Mesodermal cell (in vitro differentiated cells): ENCODE measurements at regions not wholly inside any gene's neighbourhood (a gene's known extent, or its start where the extent isn't known, plus 50 kb on each side); places are given as distances from the start of the nearest gene placed in this dataset.
"Not testable (repeated sequence)": the region's sequence is repeated elsewhere in the genome, so short reads cannot be mapped to it uniquely, and the experiment has no call there.

Source experiments
- H3K27ac ChIP-seq: 2 replicates; pipeline ENCODE4 v1.7.0; 2013; ENCODE audit warnings: mild to moderate bottlenecking, low read depth, low read length, moderate library complexity; ENCODE audit not compliant: severe bottlenecking
- H3K36me3 ChIP-seq: 2 replicates; pipeline ENCODE4 v1.7.1; 2013; ENCODE audit warnings: mild to moderate bottlenecking, low read length, moderate library complexity; ENCODE audit not compliant: control insufficient read depth, insufficient read depth
- H3K4me1 ChIP-seq: one replicate; pipeline ENCODE4 v1.7.1; 2013; ENCODE audit warnings: mild to moderate bottlenecking, low read length; ENCODE audit not compliant: insufficient read depth, control insufficient read depth, poor library complexity, severe bottlenecking
- H3K4me3 ChIP-seq: 2 replicates; pipeline ENCODE4 v1.7.0; 2013; ENCODE audit warnings: low read length, control low read depth, mild to moderate bottlenecking; ENCODE audit not compliant: insufficient read depth, poor library complexity, severe bottlenecking; ENCODE audit errors: extremely low read depth
- H3K9me3 ChIP-seq: 2 replicates; pipeline ENCODE4 v1.7.1; 2013; ENCODE audit warnings: mild to moderate bottlenecking, low read length, moderate library complexity; ENCODE audit not compliant: control insufficient read depth
- WGBS, 2 experiments: methylation state at CpG; one replicate each; pipeline ENCODE4 v1.1.5; 2013; ENCODE audit warnings: missing lambda C conversion rate in 2 of 2; ENCODE audit not compliant: insufficient coverage in 2 of 2; 5-methylcytosine and 5-hydroxymethylcytosine counted together

GRCh38 chr17:13099089-13099735 is 81.4 kb upstream of the ELAC2 start:
- Histone ChIP-seq H3K36me3 (no peaks in the 10 kb centered on the region), H3K27ac (no peak overlapping the region), H3K9me3 (peaks cover 5% of the 10 kb centered on the region), H3K4me1 (peaks cover 7% of the 10 kb centered on the region), H3K4me3 (no peak overlapping the region)
- 83 to 84% methylated on average over 6 to 10 of the region's 10 CpGs for WGBS, 2 experiments

DNA sequence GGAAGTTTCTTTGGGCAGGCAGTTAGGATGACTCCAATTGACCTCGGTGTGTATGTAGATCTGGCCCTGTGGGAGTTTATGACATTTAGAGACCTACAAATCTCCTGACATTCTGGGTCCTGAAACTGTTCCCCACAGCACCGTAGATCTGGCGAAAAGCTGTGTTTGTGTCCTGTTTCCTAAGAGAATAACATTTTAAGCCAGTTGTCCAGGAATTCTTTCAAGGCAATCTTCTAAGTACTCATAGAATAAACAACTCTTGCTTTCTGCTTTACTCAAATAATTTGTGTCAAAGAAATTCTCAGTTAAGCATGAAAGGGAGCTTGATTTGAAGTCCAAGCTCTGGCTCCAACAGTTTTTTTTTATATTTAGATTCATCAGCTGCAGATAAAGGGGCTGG is 78.5 kb upstream of the ELAC2 start:
- WGBS, 2 experiments, result 87 to 90% methylated on average over 3 of the region's 3 CpGs
- Histone ChIP-seq H3K4me1 (peaks cover 7% of the 10 kb centered on the region), H3K4me3 (no peak overlapping the region), H3K27ac (no peak overlapping the region), H3K9me3 (no peaks in the 10 kb centered on the region), H3K36me3 (no peaks in the 10 kb centered on the region)

GRCh38 chr17:13092010-13092409 is 74.2 kb upstream of the ELAC2 start:
- not testable (repeated sequence) for H3K4me1 ChIP-seq, H3K9me3 ChIP-seq, H3K27ac ChIP-seq, H3K36me3 ChIP-seq, H3K4me3 ChIP-seq
- 95 to 100% methylated on average over 2 to 3 of the region's 5 CpGs for WGBS, 2 experiments

DNA sequence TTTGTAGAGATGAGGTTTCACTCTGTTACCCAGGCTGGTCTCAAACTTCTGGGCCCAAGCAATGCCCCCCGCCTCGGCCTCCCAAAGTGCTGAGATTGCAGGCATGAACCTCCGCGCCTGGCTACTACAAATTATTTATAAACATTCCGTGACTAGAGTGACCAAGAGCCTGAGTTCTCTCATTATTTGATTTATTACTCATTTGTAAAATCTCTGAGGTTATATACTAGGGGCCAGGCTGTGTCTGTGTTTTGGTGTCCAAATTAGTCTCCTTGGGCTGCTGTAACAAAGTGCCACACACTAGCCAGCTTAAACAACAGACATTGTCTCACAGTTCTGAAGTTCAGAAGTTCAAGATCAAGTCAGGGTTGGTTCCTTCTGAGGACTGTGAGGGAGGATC is 70.8 kb upstream of the ELAC2 start:
- no peaks in the 10 kb centered on the region for H3K36me3 ChIP-seq
- no peak overlapping the region for H3K27ac ChIP-seq
- no peaks in the 10 kb centered on the region for H3K4me1 ChIP-seq
- H3K9me3 ChIP-seq, result no peaks in the 10 kb centered on the region
- no peak overlapping the region for H3K4me3 ChIP-seq
- WGBS, 2 experiments, result 100% methylated on average over 2 of the region's 5 CpGs; no CpG with 5 or more reads in 1 of the 2 experiments

GRCh38 chr17:13087802-13088201 is 70.0 kb upstream of the ELAC2 start:
- no peak overlapping the region for H3K4me3 ChIP-seq
- H3K27ac ChIP-seq, result no peak overlapping the region
- H3K4me1 ChIP-seq, result no peaks in the 10 kb centered on the region
- no peaks in the 10 kb centered on the region for H3K9me3 ChIP-seq
- H3K36me3 ChIP-seq, result no peaks in the 10 kb centered on the region
- 80 to 95% methylated on average over 2 to 3 of the region's 3 CpGs for WGBS, 2 experiments

DNA sequence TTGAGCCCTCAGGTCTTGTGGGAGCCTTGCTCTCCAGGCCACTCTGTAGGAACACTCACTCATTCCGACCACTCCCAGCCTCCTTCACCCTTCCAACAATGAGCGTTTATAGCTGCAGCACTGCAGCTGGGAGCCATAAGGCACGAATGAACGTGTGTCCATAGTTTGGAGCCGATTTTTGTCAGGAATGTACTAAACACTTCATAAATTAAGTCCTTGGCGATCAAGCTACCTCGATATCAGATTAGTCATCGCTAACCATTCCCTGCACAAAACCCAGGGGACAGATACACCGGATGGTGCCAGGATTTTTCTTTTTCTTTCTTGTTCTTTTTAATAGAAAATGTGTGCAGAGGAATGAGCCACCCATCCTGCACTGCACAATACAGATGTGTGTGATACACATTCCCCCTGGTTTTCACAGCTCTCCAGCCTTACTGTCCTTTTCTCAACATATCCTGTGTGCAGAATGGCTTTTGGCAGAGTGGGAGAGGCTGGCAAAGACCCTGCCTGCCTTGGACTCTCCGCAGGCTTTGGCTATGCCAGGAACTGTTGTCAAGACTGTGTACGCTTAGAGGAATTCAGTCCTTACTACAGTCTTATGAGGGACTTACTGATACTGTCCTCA is 68.4 kb upstream of the ELAC2 start:
- Histone ChIP-seq H3K9me3 (no peaks in the 10 kb centered on the region), H3K4me1 (no peaks in the 10 kb centered on the region), H3K27ac (no peak overlapping the region), H3K4me3 (no peak overlapping the region), H3K36me3 (no peaks in the 10 kb centered on the region)
- 84 to 95% methylated on average over 9 to 10 of the region's 11 CpGs for WGBS, 2 experiments

DNA sequence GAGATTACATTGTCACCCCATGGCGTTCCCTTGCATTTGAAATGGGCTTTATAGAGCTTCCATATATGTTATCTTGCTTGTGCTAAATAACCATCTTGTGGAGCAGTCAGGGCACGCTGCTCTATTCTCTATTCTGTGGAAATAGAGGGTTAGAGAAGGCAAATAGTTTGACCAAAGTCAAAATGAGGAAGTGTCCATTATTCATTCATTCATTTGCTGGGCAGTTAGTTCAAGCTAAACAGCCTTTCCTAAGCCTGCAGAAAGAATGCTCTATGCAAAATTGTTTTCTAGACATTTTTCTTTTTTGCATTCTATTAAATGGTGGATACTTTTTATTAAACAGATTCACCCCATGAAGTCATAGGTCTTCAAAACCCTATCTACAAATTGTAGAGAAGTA is 67.8 kb upstream of the ELAC2 start:
- Histone ChIP-seq H3K4me1 (no peaks in the 10 kb centered on the region), H3K9me3 (no peaks in the 10 kb centered on the region), H3K27ac (no peak overlapping the region), H3K36me3 (no peaks in the 10 kb centered on the region), H3K4me3 (no peak overlapping the region)
- 100% methylated on average over 1 of the region's 2 CpGs; no CpG with 5 or more reads in 1 of the 2 experiments for WGBS, 2 experiments

DNA sequence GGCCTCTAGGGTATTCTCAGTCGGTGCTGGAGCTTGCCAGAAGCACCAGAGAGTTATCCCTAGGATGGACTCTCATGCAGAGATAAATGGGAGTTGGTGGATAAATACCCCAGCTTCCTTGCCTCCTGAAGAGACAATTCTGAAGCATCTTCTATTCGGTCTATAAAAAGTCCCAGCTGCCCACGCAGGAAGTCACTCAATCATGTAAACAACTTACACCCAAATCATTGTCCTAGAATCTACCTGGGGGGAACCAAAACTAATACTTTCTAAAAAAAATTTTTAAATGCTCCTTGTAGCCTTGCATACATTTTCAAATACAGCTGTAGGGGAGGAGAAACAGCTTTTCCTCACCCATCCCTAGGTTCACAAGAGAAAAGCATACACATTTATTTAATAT is 66.6 kb upstream of the ELAC2 start:
- no CpG with 5 or more reads among the region's 3 CpGs for WGBS, 2 experiments
- Histone ChIP-seq H3K4me1 (no peaks in the 10 kb centered on the region), H3K4me3 (no peak overlapping the region), H3K9me3 (no peaks in the 10 kb centered on the region), H3K27ac (no peak overlapping the region), H3K36me3 (no peaks in the 10 kb centered on the region)

DNA sequence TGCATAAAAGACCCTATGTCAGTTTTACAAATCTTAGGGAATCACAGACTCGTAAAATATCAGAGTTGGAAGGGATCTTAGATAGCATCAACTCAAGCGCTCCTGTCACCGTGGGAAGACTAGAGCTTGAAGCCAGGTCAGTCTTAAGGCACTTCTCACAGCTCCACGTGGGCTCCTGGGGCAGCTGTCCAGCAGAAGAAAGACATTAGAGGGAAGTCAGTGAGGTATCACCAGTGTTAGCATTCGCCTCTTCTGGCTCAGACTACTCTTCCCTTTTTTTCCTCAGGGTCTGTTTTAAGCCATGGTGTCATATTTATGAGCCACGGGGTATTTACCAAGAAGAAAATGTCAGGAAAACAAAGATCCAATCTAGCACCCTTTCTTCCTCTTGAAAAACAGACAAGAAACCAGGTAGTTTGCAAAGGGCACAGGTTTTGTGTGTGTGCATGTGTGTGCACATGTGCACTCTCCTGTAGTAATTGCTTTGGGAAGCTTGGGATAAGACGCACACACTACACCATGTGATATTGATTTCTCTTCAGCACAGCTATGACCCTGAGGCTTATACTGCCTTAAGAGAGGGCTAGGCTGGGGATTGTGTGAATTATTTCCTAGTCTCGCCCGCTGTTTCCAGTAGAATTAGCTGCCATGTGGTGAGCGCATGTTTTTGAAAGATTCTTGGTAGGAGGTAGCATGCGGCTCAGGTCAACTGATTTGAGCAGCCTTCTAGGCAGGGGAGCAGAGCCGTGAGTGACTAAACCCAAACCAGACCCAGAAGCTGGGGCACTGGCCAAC is 61.0 kb upstream of the ELAC2 start:
- 83 to 86% methylated on average over 10 of the region's 12 CpGs for WGBS, 2 experiments
- Histone ChIP-seq H3K4me1 (no peaks in the 10 kb centered on the region), H3K36me3 (no peaks in the 10 kb centered on the region), H3K27ac (no peak overlapping the region), H3K4me3 (no peak overlapping the region), H3K9me3 (no peaks in the 10 kb centered on the region)

DNA sequence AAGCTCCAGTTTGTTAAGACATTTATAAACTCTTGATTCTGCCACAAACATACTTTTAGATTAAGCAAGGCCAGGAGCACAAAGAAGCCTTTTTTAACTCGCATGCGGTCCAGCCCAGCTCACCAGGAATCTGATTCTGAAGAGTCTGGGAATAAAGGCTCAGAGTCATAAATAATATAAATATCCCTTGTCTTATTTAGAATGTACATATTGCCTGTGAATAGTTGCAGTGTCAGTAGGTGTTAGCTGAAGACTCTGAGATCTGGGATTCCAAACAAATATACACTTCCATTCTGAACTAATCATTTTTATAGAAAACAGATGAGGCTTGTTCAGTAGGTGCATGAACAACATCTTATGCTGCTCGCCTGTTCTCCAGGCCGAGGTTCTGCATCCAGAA is 59.1 kb upstream of the ELAC2 start:
- Histone ChIP-seq H3K27ac (no peak overlapping the region), H3K9me3 (no peaks in the 10 kb centered on the region), H3K4me1 (no peaks in the 10 kb centered on the region), H3K36me3 (no peaks in the 10 kb centered on the region), H3K4me3 (no peak overlapping the region)
- 67 to 88% methylated on average over 2 of the region's 4 CpGs for WGBS, 2 experiments

DNA sequence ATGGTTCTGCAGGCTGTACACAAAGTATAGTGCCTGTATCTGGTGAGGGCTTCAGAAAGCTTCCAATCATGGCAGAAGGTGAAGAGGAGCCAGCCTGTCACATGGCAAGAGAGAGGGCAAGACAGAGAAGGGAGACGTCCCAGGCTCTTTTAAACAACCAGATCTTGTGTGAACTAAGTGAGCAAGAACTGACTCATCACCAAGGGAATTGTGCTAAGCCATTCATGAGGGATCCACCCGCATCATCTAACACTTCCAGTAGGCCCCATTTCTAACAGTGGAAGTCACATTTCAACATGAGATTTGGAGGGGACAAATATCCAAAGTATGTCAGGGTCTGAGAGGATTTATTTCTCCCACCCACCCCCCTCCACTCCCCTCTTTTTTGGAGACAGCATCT is 56.2 kb upstream of the ELAC2 start:
- Histone ChIP-seq H3K9me3 (no peaks in the 10 kb centered on the region), H3K27ac (no peak overlapping the region), H3K4me3 (no peak overlapping the region), H3K4me1 (no peaks in the 10 kb centered on the region), H3K36me3 (no peaks in the 10 kb centered on the region)
- 47 to 83% methylated on average over 2 of the region's 2 CpGs for WGBS, 2 experiments
